ENCODE measurements at regions not wholly inside any gene's neighbourhood (a gene's known extent, or its start where the extent isn't known, plus 50 kb on each side); places are given as distances from the start of the nearest gene placed in this dataset.

- Histone ChIP-seq H3K4me2 (ENCODE audit: low read length) (no peak overlapping the region), H3K4me3 (ENCODE audit: low read length) (no peak overlapping the region), H3K27ac (ENCODE audit: low read length) (no peak overlapping the region), H3F3A (ENCODE audit: low read length, unreplicated experiment) (no peaks in the 10 kb centered on the region), H3K9ac (ENCODE audit: low read length) (no peak overlapping the region), H3K27me3 (ENCODE audit: low read length) (no peaks in the 10 kb centered on the region), H4K20me1 (ENCODE audit: low read length) (no peaks in the 10 kb centered on the region), H2AFZ (ENCODE audit: low read length) (no peak overlapping the region), H3K4me1 (ENCODE audit: insufficient read depth, low read length) (no peaks in the 10 kb centered on the region), H3K9me2 (replicated peaks; ENCODE audit: low read length) (no peaks in the 10 kb centered on the region), H3K9me3 (ENCODE audit: low read length) (no peaks in the 10 kb centered on the region), H3K79me2 (ENCODE audit: low read length) (no peaks in the 10 kb centered on the region), H3K36me3 (ENCODE audit: low read depth, low read length) (no peaks in the 10 kb centered on the region)
- POLR2A ChIA-PET (ENCODE audit: unreplicated experiment) = no interaction called here
- CTCF ChIA-PET = no interaction called here
- intact Hi-C loops (cut with micrococcal nuclease) = no loop called here
- BruUV-seq (replicated peaks) = no TSS peak
- DNase-seq = no peak
- TF ChIP-seq, protein P1, sequence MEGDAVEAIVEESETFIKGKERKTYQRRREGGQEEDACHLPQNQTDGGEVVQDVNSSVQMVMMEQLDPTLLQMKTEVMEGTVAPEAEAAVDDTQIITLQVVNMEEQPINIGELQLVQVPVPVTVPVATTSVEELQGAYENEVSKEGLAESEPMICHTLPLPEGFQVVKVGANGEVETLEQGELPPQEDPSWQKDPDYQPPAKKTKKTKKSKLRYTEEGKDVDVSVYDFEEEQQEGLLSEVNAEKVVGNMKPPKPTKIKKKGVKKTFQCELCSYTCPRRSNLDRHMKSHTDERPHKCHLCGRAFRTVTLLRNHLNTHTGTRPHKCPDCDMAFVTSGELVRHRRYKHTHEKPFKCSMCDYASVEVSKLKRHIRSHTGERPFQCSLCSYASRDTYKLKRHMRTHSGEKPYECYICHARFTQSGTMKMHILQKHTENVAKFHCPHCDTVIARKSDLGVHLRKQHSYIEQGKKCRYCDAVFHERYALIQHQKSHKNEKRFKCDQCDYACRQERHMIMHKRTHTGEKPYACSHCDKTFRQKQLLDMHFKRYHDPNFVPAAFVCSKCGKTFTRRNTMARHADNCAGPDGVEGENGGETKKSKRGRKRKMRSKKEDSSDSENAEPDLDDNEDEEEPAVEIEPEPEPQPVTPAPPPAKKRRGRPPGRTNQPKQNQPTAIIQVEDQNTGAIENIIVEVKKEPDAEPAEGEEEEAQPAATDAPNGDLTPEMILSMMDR (conservative IDR thresholded peaks at IDR 0.05; ENCODE audit: low read depth, low read length) = no peak
- TF ChIP-seq EZH2phosphoT487 (IDR thresholded peaks at IDR 0.05; ENCODE audit: borderline replicate concordance, low read length) = no peak
- ATAC-seq = no peak
These were observed 104.6 kb upstream of the SLC14A2 start for GRCh38 chr18:45510656-45511055.

- H3K4me3 ChIP-seq (ENCODE audit: low read length) = no peak overlapping the region
- ChIA-PET POLR2A (ENCODE audit: unreplicated experiment) (no interaction called here), CTCF (no interaction called here)
- intact Hi-C loops (cut with micrococcal nuclease) = no loop called here
- H3K27me3 ChIP-seq (ENCODE audit: low read length) = no peaks in the 10 kb centered on the region
- no peaks in the 10 kb centered on the region for H3F3A ChIP-seq (ENCODE audit: low read length, unreplicated experiment)
- H2AFZ ChIP-seq (ENCODE audit: low read length) = no peak overlapping the region
- H3K36me3 ChIP-seq (ENCODE audit: low read depth, low read length) = no peaks in the 10 kb centered on the region
- no peak overlapping the region for H3K4me2 ChIP-seq (ENCODE audit: low read length)
- no peak overlapping the region for H3K9ac ChIP-seq (ENCODE audit: low read length)
- no TSS peak for BruUV-seq (replicated peaks)
- H4K20me1 ChIP-seq (ENCODE audit: low read length) = no peaks in the 10 kb centered on the region
- TF ChIP-seq EZH2phosphoT487 (IDR thresholded peaks at IDR 0.05; ENCODE audit: borderline replicate concordance, low read length) (no peak), EZH2 (IDR thresholded peaks at IDR 0.05; ENCODE audit: low read length, unreplicated experiment) (no peak)
- TF ChIP-seq, protein P1 (conservative IDR thresholded peaks at IDR 0.05; ENCODE audit: low read depth, low read length) = no peak
- no peaks in the 10 kb centered on the region for H3K4me1 ChIP-seq (ENCODE audit: insufficient read depth, low read length)
- H3K27ac ChIP-seq (ENCODE audit: low read length) = no peak overlapping the region
- H3K79me2 ChIP-seq (ENCODE audit: low read length) = no peaks in the 10 kb centered on the region
- no peaks in the 10 kb centered on the region for H3K9me3 ChIP-seq (ENCODE audit: low read length)
- no peaks in the 10 kb centered on the region for H3K9me2 ChIP-seq (replicated peaks; ENCODE audit: low read length)
- ATAC-seq (no peak), DNase-seq (no peak)
These were observed 102.8 kb upstream of the SLC14A2 start for GRCh38 chr18:45512363-45512953.

DNA sequence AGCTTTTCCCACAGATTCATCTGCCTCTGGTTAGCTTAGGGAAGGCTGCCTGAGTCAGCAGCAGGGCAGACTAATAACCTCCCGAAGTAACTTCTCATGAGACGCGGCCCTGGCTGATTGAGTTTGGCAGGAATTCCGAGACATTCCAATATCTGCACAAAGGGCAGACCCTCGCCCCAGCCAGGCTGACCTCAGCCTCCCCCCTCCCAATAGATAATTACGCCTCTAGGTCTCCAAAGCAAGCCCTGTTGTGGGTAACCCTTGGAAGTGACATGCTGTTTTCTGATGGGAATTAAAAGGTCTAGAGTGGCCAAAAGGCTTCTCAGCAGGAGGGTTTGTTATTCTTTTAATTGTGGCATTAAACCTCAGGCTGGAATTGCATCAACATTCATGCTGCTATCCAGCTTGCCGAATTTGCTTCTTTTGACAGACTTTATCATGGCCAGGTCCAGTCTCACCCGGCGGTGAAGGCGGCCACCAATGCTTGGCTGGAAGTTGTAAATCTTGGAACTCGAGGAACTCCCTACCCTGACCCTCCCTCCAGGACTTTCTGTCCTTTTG lies 98.0 kb upstream of the SLC14A2 start:
- ChIA-PET CTCF (no interaction called here), POLR2A (ENCODE audit: unreplicated experiment) (no interaction called here)
- no peaks in the 10 kb centered on the region for H3K4me1 ChIP-seq (ENCODE audit: insufficient read depth, low read length)
- no peaks in the 10 kb centered on the region for H4K20me1 ChIP-seq (ENCODE audit: low read length)
- DNase-seq (no peak), ATAC-seq (no peak)
- H3K9ac ChIP-seq (ENCODE audit: low read length) = no peak overlapping the region
- no peaks in the 10 kb centered on the region for H3K27me3 ChIP-seq (ENCODE audit: low read length)
- no peaks in the 10 kb centered on the region for H3K79me2 ChIP-seq (ENCODE audit: low read length)
- H3K4me3 ChIP-seq (ENCODE audit: low read length) = no peak overlapping the region
- no peaks in the 10 kb centered on the region for H3K9me2 ChIP-seq (replicated peaks; ENCODE audit: low read length)
- no peak for TF ChIP-seq EZH2 (IDR thresholded peaks at IDR 0.05; ENCODE audit: low read length, unreplicated experiment)
- TF ChIP-seq, protein P1 (conservative IDR thresholded peaks at IDR 0.05; ENCODE audit: low read depth, low read length) = no peak
- no peak for TF ChIP-seq EZH2phosphoT487 (IDR thresholded peaks at IDR 0.05; ENCODE audit: borderline replicate concordance, low read length)
- no TSS peak for BruUV-seq (replicated peaks)
- no peaks in the 10 kb centered on the region for H3K9me3 ChIP-seq (ENCODE audit: low read length)
- no peaks in the 10 kb centered on the region for H3F3A ChIP-seq (ENCODE audit: low read length, unreplicated experiment)
- H3K27ac ChIP-seq (ENCODE audit: low read length) = no peak overlapping the region
- no peak overlapping the region for H2AFZ ChIP-seq (ENCODE audit: low read length)
- no peaks in the 10 kb centered on the region for H3K36me3 ChIP-seq (ENCODE audit: low read depth, low read length)
- intact Hi-C loops (cut with micrococcal nuclease) = no loop called here
- H3K4me2 ChIP-seq (ENCODE audit: low read length) = no peak overlapping the region

Measured in PC-3 (cell line).